GM18868 (cell line): ENCODE measurements at regions not wholly inside any gene's neighbourhood (a gene's known extent, or its start where the extent isn't known, plus 50 kb on each side); places are given as distances from the start of the nearest gene placed in this dataset.

ENCODE experiments used
- ATAC-seq: cut with Tn5 transposase; IDR thresholded peaks from one replicate; pipeline ENCODE4 v1.9.1; 2021; ENCODE audit warnings: mild to moderate bottlenecking, moderate library complexity; ENCODE audit not compliant: unreplicated experiment

DNA sequence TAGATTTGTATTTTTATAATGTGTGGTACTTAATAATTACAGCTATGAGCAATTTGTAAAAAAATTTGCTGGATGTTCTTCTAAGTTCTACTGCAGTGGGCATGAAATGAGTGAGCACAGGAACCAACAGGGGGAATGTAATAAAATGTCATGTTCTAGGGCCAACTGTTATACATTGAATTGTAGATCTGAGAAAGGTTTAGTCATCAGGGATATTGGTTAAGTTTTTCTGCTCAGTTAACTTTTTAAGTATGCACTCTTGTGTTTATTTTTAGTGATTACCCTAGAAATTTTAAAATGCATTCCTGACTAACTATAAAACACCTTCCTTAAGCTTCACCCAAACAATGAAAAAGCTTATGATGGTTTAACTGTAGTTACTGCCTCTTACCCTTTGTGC, 101.8 kb downstream of the CAND1 start:
- ATAC-seq = no peak

DNA sequence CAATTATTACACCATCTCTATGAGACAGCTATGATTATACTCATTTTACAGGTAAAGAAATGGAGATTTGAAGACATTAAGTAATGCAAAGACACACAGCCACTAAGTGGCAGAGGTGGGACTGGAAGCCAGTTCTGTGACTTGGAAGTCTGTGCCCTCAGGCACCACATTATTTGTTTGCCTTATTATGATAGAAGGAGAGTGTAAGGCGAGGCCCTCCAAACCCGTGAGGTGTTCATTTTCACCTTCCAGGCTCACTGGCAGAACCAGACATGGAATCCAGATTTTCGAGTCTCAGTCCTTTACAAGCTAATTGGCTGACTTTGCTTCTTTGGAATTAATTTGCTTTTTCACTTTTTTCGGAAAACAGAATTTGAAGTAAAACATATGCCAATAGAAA, 107.9 kb downstream of the CAND1 start:
- ATAC-seq = no peak

DNA sequence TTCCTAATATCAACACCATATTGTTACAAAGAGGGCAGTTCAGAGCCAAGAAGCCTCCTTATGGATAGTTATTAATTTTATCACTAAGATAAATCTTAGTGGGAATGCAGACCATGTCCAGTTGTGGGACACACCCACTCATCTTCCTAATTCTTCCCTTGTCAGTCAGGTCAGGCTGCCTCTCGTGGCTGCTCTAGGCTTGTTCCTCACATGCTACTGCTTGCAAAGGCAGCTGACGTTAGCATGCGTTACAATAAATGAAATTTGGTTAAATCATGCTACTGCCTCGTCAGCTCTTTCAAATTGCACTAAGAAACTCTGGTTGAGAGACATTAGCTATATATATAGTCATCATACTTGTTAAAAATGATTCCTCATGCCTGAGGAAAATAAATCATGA, 108.4 kb downstream of the CAND1 start:
- ATAC-seq = no peak

DNA sequence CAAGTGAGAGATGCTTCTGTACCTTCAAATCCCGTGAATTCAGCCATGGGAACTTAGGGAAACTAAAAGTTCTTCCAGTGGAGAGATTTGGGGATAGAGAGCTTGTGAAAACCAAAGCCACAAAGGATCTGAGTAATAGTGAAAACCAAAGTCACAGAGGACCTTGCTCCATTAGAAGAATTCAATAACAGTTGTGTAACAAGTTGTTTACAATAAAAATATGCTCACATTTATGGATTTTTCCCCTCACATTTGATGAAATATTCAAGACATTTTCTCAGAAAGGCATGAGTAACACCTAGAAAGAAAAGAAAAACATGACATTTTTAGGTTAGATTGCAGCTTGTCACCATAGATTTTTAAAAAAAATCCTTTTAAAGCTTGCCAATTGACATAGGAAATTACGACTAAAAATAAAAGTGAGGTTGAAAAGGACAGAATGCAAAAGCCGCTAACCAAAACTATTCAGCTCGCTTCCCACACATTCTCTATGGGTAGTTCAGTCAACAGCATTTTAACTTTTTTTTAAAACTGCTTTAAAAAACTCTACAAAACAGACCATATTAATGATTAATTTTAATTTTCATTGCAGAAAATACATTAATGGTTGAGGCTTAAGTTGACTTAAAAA, 113.2 kb downstream of the CAND1 start:
- no peak for ATAC-seq

DNA sequence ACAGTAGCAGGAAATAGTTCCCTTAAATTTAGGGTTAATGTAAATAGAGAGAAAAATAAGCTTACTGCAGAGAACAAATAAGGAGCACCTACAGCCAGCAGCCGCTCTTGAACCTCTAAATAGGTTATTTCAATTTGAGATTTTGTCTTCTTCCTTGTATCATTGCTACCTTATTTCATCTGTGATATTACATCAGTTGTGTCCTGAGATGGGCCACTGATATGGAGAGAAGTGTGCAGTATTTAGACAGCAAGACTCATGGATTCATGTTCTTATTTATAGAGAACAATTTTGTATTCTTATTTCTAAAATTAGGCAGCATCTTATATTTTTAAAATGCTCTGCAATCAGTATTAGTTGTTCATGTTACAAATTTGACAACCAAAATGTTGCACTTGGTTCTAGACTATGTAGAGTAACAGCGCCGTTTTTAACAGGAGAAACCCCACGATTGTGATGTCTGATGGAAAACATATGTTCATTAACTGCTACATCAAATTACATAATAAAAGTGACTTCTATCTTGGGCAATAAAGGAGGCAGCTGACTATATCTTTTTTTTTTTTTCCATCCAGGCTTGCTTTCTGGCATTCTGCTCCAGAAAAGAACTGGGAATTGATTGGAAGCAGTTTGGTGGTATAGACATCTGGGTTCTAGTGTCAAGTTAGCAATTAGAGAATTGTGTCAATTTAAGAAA, 117.9 kb downstream of the CAND1 start:
- ATAC-seq = no peak

DNA sequence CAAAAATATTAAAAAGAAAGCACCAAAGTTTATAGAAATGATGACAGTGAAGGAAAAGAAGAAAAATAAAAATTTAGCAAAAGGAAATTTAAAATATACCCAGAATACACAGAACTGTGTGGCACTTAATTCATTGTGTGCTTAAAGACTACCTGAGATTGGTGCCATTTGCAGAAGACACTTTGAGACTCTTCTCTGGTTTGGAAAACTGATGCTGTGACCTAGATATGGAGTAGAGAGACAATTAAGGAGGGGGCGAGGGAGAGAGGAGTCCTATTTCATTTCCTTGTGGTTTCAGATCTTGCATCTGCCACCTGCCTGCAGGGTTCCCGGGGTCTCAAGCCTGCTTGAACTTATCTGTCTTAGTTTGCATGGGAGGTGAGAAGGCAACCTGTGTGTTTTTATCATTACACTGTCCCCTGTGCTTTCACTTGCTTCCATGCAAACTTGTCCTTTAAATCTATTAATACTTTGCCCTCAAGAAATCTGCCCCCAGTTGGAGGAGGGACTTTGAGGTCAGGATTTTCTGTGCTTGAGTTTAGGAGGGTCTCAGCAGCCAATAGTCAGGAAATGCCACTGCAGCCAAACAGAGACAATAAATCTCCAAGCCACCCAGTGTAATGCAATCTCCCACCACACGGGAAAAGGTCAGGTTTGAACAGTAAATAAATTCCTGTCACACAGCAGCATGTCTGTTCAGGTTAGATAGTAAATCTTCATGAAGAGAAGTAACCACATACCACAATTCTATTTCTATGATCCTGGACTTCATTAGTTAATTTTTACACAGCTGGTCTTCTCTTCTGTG, 119.4 kb downstream of the CAND1 start:
- no peak for ATAC-seq

DNA sequence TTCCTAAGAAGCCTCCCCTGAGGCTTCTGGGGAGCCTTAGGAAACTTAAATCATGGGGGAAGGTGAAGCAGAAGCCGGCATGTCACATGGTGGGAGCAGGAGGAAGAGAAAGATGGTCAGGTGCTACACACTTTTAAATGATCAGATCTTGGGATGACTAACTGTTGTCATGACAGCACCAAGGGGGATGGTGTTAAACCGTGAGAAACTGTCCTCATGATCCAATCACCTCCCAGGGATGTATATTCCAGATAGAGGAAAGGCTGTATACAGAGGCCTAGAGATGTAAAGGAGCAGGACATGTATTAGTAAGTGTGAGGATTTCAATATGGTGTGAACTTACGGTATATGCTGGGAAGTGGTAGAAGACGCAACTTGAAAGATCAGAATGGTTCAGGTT, 121.1 kb downstream of the CAND1 start:
- ATAC-seq = no peak

DNA sequence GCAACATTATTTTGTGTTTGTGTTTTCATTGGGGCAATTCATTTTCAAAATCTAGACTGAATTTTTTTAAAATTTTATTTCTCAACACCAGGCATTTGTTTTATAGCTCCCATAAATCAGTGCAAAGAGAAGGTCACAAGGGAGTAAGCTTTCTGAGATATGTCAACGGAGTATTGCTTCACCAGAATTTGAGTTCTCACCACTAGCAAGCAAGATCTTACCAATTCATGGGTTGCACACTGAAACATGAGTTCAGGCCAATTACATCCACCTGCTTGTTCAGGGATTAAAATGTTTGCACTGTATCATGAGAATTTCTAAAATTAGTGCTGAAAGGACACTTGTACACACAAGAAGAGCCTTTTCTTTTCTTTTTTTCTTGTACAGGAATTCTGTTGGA, 121.9 kb downstream of the CAND1 start:
- ATAC-seq = no peak

DNA sequence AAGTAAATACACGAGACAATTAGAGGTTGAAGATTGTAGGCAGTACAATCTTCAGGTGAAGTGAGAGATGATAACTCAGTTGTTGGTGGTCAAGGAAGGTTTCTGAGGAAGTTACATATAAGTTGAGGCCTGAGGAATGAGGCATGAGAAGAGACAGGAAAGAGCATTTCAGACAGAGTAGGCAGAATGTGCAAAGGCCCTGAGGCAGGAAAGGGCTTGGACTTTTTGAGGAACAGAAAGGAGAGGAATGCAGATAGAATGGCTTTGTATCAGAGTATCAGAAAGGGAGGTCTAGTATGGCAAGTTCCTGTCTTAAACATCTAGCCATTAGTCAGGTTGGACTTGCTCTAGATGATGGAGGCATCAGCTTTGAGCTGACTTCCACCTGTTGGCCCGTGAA, 122.5 kb downstream of the CAND1 start:
- ATAC-seq = no peak

DNA sequence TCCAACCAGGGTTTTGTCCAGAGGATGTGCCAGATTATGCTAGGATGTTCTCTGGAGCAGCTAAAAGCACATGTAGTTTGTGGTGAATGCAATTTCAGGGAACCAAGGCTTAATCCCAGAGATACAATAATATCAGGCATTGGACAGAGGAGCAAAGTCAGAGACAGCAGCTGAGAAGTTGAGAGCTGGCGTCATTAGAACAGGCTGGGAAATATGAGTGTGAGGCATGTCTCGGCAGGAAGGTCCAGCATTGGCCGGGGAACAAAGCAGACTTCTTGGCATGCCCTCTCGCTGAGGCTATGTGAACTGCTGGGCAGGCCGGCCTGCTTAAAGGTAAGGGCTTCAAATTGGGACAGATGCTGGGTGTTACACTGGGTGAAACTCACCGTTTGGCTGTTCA, 125.4 kb downstream of the CAND1 start:
- ATAC-seq = no peak

DNA sequence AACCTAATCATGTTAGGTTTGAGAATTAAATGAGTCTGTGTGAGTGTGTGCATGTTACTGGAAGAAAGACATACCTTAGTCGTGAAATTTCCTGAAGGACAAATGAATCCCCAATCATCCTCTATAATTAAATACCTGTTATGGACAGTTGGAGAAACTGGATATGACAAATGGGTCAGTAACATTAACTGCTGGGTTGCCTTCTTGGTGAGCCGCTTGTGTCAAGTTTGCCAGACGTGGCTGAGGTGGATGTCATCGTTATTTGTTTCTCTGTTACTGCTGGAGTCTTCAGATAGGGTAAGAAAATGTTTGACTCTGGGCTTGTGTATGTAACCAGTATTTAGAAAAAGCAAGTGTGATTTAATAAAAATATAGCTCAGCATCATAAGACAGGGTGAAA, 131.6 kb downstream of the CAND1 start:
- no peak for ATAC-seq

DNA sequence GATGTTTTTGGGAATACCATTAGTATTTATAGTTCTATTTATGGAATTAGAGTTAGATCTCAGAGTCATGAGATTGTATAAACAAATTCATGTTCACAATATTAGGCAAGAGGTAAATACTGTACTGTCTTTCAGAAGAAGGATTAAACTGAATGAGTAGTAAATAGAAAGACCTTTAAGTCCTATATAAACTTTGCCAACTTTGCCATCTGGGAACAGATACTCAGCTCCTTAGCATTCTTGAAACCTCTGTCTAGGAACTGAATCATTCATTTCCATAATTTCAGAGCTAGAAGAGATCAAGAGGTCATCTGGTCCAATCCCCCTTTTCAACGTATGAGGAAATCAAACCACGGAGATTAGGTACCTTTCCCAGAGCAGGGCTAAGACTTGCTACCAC, 141.1 kb downstream of the CAND1 start:
- no peak for ATAC-seq

DNA sequence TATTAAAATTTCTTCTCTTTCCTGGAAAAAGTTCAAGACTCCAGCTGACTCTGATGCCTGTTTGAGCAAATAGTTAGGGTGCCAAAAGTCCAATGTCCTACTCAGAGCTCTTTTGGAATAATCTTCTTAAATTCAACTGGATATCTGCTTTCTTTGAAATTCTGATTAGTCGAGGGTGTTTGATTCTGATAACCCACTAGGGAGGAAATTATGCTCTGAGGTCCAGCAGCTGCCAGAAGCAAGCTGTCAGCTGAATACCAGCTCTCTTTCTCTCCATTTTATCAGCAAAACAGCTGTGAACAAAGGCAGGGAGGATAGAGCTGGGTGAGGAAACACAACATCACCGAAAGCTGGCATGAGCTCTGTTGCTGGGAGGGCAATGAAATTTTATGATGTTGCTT, 141.5 kb downstream of the CAND1 start:
- no peak for ATAC-seq

DNA sequence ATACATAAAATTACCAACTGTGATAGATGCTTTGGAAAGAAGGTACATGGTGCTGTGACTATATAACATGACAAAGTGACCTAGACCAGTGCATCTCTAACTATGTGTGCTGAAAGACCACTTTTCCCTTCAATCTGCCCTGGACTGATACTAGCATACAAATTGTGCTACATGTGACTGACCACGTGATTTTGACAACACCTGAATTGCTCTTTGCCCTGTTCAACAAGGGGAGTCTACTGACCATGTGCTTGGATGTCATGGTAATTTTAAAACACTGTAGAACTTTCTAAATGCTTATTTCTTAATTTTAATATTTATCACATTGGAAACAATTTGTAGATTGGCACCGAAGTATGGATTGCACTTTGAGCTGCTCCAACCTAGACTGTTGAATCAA, 142.4 kb downstream of the CAND1 start:
- no peak for ATAC-seq

DNA sequence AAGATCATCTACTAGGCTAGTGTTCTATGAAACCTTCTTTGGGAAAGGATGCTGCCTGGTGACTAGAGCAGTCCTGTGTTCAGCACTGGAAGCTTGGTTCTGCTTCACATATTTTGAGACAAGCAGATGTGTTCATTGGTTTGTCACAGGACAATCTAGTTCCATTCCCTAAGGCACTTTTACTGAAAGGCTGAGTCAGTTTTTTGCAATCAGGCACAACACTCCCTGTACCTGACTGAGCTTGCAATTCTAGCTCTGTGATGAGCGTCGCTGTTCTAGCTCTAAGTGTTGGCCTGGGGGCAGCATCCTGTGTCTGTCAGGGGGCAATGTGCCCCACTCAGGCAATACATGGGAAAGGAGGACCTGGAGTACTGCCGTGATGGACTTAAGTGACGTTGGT, 144.4 kb downstream of the CAND1 start:
- ATAC-seq = no peak

DNA sequence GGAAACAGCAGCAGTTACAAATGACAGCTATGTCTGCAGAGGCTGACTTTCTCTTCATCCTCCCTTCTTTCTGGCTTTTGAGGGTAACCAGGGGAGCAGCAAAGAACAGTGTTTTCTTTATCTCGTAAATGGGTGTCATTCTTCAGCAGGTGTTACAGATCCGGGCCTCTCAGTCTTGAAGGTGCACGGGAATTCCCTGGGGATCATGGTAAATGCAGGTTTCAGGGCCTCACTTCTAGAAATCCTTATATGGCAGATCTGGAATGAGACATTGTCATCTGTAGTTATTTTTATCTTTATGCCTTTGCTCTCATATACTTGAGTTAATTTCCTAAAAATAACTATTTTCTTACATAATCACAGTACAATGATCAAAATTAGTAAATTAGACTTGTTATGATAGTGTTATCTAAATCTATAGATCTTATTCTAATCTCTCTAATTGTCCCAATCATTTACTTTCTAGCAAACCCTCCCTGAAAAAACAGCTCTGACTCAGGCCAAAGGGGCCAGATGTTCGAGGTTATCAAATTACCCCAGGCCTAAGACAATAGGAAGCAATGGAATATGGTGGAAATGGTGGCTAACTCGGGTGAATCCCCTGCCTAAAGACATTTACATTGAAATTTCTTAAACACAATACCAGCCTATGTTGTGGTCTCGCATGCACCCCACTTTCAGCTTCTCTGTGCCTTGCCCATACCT, 145.0 kb downstream of the CAND1 start:
- no peak for ATAC-seq

DNA sequence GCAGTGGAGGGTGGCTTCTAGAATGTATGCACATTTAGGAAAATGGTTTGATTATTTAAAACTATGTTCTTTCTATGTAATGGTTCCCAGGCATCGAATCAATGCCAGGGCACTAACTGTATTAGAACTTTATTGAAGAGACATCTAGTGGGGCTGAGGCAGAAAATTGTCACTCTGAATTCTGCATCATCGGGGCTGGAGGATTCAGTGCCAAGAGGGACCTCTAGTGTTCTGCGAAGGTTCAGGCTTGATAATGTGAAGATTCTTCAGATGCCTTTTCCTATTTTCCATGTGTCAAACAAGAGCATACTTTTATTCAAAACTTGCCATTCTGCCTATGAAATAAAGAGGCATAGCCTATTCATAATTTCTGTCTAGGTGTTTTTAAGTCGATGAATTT, 146.3 kb downstream of the CAND1 start:
- no peak for ATAC-seq

DNA sequence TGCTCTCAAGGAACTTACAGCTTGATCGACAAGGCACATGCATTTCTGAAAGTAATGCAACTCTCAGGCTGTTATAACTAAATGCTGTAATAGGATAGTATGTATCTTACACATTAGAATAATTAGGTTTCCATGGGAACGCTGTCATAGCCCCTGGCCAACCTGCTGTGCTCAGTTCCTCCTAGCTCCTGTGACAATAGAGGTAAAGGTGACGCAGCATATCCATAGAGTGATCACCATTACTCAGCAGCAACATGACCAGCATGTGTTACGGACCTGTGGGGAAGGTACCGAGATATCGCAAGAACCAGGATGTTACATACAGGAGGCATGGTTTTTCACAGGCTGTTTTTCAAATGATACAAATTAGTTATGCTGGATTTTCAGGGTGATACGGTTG, 150.7 kb downstream of the CAND1 start:
- ATAC-seq = no peak

DNA sequence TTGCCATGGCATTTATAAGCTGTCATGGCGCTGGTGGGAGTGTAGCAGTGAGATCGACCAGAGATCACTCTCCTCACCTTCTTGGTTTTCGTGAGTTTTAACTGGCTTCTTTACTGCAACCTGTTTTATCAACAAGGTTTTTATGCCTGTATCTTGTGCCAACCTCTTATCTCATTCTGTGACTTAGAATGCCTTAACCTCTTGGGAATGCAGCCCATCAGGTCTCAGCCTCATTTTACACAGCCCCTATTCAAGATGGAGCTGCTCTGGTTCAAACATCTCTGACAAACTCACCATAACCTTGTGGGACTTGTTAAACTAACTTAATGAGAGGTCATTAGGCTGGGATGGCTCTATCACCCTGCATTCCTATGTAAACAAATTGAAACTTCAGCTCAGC, 151.3 kb downstream of the CAND1 start:
- ATAC-seq = no peak

DNA sequence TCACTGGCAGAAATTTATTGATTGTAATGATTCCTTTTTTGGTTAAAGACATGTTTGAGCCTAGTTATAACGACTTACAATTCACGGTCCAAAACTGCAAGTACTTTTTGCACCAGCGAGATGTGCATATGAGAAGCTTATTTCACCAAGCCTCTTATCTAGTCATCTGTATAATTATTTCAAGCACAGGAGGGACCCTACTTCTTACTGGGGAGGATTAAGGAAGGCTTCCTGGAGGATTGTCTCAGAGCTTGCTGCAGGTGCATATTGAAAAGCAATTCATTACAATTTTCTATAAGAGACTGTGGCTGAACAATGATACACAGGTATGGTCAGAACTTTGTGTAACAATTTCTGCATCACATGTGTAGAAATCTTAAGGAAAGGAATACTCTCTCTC, 152.9 kb downstream of the CAND1 start:
- ATAC-seq = no peak

DNA sequence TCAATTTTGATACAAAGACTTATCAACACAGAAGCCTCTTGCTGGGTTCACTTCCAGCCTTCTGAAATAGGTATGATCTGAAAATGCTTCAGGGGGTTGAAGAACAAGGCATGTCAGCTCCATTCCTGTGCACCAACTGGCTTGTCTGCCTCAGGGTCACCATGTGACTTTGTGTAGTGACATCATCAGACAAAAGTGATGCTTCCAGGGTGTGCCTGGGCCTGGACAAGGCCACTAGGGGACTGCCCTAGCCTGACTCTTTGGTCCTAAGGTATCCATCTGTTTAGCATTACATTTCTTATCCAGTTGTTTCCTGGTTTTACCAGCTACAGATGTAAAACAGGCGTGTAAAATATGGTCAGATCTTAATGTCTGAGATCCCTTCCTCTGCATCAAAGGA, 155.6 kb downstream of the CAND1 start:
- ATAC-seq = no peak

DNA sequence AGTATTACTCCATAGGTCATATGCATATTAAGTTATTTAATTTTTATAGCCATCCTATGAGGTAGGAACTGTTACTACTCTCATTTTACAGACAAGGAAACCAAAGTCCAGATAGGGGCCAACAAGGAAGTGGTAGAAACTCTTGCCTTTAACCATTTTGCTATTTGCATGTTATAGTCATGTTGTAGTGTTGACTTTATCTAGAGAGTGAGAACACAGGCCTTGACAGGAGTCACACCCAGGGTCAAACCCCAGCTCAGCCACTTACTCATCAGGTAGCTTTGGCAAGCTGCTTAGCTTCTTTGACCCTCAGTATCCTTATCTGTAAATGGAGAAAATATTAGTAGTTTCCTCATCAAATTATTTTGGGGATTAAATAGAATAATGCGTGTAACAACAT, 156.2 kb downstream of the CAND1 start:
- ATAC-seq = no peak
